ENCODE measurements at regions not wholly inside any gene's neighbourhood (a gene's known extent, or its start where the extent isn't known, plus 50 kb on each side); places are given as distances from the start of the nearest gene placed in this dataset.

DNA sequence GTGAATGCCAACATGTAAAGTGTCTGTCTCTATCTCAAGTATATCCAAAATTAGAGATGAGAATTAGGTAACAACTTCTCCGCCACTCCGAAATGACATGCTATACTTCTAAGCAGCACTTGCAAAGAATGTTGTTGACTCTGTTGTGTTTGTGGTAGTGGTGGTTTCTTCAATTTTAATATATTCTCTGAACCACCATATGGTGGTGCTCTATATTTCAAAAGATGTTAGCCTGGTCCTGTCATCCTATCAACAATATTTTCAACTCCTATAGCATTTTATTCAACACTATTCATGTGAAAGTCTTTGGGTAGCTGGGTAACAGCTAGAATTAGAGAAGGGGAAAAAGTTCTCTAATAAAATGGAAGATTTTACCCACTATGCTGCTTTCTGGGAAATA, 1622.8 kb upstream of the IGFBP7 start:
- Histone ChIP-seq H3K9me3 (no peaks in the 10 kb centered on the region), H3K4me1 (no peaks in the 10 kb centered on the region), H3K4me3 (replicated peaks in 1 of 3) (no peak overlapping the region), H3K36me3 (no peaks in the 10 kb centered on the region), H3K27me3 (no peaks in the 10 kb centered on the region), H3K27ac (no peak overlapping the region)
- WGBS, 2 donors, result 91 to 93% methylated on average over 2 of the region's 2 CpGs
- TF ChIP-seq, protein P1, sequence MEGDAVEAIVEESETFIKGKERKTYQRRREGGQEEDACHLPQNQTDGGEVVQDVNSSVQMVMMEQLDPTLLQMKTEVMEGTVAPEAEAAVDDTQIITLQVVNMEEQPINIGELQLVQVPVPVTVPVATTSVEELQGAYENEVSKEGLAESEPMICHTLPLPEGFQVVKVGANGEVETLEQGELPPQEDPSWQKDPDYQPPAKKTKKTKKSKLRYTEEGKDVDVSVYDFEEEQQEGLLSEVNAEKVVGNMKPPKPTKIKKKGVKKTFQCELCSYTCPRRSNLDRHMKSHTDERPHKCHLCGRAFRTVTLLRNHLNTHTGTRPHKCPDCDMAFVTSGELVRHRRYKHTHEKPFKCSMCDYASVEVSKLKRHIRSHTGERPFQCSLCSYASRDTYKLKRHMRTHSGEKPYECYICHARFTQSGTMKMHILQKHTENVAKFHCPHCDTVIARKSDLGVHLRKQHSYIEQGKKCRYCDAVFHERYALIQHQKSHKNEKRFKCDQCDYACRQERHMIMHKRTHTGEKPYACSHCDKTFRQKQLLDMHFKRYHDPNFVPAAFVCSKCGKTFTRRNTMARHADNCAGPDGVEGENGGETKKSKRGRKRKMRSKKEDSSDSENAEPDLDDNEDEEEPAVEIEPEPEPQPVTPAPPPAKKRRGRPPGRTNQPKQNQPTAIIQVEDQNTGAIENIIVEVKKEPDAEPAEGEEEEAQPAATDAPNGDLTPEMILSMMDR (IDR thresholded peaks at IDR 0.05), result no peak
- TF ChIP-seq POLR2A (IDR thresholded peaks at IDR 0.05), result no peak
- intact Hi-C loops (cut with DNase I), result no loop called here
- DNase-seq, result no peak

DNA sequence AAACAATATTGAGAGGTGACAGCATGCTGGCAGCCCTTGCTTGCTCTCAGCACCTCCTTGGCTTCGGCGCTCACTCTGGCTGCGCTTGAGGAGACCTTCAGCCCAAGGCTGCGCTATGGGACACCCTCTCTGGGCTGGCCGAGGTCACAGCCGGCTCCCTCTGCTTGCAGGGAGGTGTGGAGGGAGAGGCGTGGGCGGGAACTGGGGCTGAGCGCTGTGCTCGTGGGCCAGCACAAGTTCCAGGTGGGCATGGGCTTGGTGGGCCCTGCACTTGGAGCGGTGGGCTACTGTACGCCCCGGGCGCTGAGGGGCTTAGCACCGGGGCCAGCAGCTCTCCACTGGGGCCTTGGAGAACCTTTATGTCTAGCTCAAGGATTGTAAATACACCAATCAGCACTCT, 1613.8 kb upstream of the IGFBP7 start:
- no peak for TF ChIP-seq POLR2A (IDR thresholded peaks at IDR 0.05)
- TF ChIP-seq, protein P1 (IDR thresholded peaks at IDR 0.05), result no peak
- no peaks in the 10 kb centered on the region for H3K4me1 ChIP-seq
- intact Hi-C loops (cut with DNase I), result no loop called here
- 91 to 92% methylated on average over 12 to 15 of the region's 15 CpGs for WGBS, 2 donors
- H3K36me3 ChIP-seq, result no peaks in the 10 kb centered on the region
- DNase-seq, result no peak
- no peak overlapping the region for H3K27ac ChIP-seq
- no peaks in the 10 kb centered on the region for H3K9me3 ChIP-seq
- no peak overlapping the region for H3K4me3 ChIP-seq (replicated peaks in 1 of 3)
- no peaks in the 10 kb centered on the region for H3K27me3 ChIP-seq

GRCh38 chr4:58711039-58711438, 1600.9 kb upstream of the IGFBP7 start:
- H3K4me3 ChIP-seq (replicated peaks in 1 of 3), result no peak overlapping the region
- no peaks in the 10 kb centered on the region for H3K36me3 ChIP-seq
- intact Hi-C loops (cut with DNase I), result no loop called here

DNA sequence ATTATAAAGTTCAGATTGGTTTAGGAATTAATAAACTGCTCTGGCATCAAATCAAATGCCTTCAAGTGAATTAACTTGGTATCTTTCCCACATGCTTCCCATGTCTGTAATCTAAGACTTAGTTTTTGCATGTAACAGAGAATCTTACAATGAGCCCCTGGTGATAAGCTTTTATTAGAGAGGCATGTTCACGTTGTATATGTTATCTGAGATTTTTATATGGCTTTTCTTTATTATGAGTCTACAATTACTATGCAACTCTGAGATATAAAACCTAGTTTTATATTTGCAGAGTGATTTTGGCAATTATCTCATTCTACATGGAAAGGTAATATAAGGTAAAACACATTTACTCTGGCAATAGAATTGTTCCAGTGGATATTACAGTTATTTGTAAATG, 1578.4 kb upstream of the IGFBP7 start:
- intact Hi-C loops (cut with DNase I), result no loop called here
- H3K4me1 ChIP-seq, result no peaks in the 10 kb centered on the region
- H3K27me3 ChIP-seq, result no peaks in the 10 kb centered on the region
- H3K4me3 ChIP-seq (replicated peaks in 1 of 3), result no peak overlapping the region
- TF ChIP-seq, protein P1 (IDR thresholded peaks at IDR 0.05), result no peak
- TF ChIP-seq POLR2A (IDR thresholded peaks at IDR 0.05), result no peak
- WGBS, 2 donors, result 67 to 79% methylated on average over 1 of the region's 1 CpG
- H3K36me3 ChIP-seq, result no peaks in the 10 kb centered on the region
- H3K27ac ChIP-seq, result no peak overlapping the region
- DNase-seq, result no peak
- H3K9me3 ChIP-seq, result no peaks in the 10 kb centered on the region

More at GRCh38 chr4:58711039-58711438, 1600.9 kb upstream of the IGFBP7 start:
- no peaks in the 10 kb centered on the region for H3K9me3 ChIP-seq
- DNase-seq, result no peak
- TF ChIP-seq POLR2A (IDR thresholded peaks at IDR 0.05), result no peak
- TF ChIP-seq, protein P1 (IDR thresholded peaks at IDR 0.05), result no peak
- H3K27me3 ChIP-seq, result no peaks in the 10 kb centered on the region
- no peaks in the 10 kb centered on the region for H3K4me1 ChIP-seq
- no peak overlapping the region for H3K27ac ChIP-seq

GRCh38 chr4:58679886-58680285, 1569.7 kb upstream of the IGFBP7 start:
- H3K4me3 ChIP-seq (replicated peaks in 1 of 3), result no peak overlapping the region
- intact Hi-C loops (cut with DNase I), result no loop called here
- no peaks in the 10 kb centered on the region for H3K36me3 ChIP-seq
- WGBS, 2 donors, result 90 to 91% methylated on average over 1 of the region's 1 CpG
- H3K9me3 ChIP-seq, result no peaks in the 10 kb centered on the region
- no peak overlapping the region for H3K27ac ChIP-seq
- H3K4me1 ChIP-seq, result no peaks in the 10 kb centered on the region
- H3K27me3 ChIP-seq, result no peaks in the 10 kb centered on the region
- DNase-seq, result no peak
- TF ChIP-seq, protein P1 (IDR thresholded peaks at IDR 0.05), result no peak
- TF ChIP-seq POLR2A (IDR thresholded peaks at IDR 0.05), result no peak
